HG03520 (cell line): ENCODE measurements at regions not wholly inside any gene's neighbourhood (a gene's known extent, or its start where the extent isn't known, plus 50 kb on each side); places are given as distances from the start of the nearest gene placed in this dataset.

ENCODE experiments used
- ATAC-seq: cut with Tn5 transposase; IDR thresholded peaks from one replicate; pipeline ENCODE4 v1.9.1; 2021; ENCODE audit warnings: mild to moderate bottlenecking, moderate library complexity; ENCODE audit not compliant: unreplicated experiment

DNA sequence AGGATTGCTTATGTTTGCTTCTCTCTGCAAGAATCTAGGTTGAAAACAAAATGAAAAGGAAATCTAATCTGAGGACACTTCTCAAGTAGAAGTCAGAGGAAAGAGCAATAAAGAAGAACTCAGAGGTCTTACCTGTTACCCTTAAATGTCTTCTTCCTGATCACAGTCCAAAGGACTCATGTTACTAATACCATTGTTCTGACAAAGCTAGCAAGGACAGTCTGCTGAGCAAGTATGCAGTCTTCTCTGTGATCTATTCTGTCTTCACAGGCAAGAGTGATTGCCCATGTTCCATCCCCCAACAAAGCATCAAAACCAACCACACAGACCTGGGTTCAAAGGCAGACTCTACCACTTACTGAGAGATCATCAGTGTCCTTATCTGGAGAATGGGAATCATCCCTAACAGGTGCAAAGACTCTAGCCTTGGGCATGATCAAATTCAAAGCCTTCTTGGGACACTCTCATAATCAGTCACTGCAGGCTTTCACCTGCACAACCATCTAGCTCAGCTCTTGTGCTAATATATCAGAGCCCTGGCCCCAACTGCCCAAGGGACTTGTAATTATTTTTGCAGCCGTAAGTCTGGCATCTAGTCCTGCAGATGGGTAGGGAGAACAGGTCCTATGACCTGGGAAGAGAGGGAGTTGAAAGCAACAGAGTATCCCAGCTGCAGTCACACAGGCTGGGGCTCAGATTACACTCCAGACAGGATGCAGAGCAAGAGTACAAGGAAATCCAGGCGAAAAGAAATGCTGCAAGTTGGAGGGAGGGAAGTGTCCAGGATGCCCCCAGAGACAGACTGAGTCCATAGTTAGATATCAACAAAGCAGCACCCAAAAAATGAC lies 97.9 kb upstream of the NUDT4 start:
- no peak for ATAC-seq

DNA sequence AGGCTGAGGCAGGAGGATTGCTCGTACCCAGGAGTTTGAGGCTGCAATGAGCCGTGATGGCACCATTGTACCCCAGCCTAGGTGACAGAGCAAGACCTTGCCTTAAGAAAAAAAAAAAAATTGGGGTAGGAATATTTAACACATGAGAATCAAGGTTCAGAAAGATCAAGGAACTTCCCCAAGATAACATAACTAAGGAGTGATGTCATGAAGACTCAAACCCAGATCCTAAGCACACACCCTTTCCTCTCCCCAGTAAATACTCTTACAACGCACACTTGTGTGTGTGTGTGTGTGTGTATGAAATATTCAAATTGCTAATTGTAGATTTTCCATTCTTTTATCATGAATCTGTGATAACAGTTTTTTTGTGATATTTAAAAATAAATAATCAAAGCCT lies 90.6 kb upstream of the NUDT4 start:
- ATAC-seq = no peak

DNA sequence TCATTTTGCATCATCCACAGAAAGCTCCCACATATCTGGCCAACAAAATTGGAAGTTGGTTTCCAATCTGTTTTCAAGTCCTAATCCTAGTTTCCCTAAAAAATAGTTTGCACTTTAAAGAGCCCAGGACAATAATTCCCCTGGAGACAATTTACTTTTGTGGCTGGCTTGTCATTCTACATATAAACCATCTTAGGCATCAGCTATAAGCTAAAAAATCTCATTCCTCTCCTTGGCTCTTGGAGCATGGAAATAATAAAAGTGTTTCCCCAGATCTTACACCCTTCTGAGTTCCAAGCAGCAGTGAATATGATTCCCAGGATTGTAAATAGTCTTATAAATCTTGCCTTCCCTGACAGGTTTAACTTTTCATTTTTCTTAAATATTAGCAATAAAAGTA lies 89.1 kb upstream of the NUDT4 start:
- ATAC-seq = no peak

DNA sequence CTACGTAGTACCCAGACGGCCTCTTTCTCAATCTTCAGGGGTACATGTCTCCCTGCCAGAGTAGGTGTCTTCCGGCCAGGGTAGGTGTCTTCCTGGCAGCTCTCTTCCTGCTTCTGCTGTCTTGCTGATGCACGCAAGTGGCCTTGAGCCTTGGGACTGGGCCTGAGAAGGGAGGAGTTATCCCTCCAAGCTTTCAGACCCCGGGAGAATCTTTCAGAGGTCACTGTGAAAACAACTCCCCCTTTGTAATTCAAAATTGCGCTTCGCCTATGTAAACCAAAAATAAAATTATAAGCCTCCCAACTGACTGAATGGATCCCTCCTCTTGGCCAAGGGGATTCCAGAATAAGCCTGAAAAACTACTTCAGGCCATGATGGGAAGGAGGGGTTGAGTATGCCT lies 87.3 kb upstream of the NUDT4 start:
- no peak for ATAC-seq

DNA sequence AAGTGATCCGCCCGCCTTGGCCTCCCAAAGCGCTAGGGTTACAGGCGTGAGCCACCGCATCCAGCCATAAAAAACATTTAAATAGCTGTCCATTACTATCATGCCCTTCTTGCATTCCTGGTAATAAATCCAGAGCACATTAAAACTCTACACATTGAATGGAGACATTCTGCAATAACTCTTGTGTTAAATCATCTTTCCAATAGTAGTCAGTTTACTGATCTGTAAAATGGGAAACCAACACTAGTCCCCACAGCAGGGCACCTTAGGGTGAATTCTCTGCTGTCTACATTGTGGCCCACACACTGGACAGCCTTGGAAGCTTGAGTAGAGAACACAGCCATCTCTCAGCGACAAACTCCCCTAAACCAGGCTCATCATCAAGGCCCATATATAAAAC lies 85.5 kb upstream of the NUDT4 start:
- no peak for ATAC-seq

DNA sequence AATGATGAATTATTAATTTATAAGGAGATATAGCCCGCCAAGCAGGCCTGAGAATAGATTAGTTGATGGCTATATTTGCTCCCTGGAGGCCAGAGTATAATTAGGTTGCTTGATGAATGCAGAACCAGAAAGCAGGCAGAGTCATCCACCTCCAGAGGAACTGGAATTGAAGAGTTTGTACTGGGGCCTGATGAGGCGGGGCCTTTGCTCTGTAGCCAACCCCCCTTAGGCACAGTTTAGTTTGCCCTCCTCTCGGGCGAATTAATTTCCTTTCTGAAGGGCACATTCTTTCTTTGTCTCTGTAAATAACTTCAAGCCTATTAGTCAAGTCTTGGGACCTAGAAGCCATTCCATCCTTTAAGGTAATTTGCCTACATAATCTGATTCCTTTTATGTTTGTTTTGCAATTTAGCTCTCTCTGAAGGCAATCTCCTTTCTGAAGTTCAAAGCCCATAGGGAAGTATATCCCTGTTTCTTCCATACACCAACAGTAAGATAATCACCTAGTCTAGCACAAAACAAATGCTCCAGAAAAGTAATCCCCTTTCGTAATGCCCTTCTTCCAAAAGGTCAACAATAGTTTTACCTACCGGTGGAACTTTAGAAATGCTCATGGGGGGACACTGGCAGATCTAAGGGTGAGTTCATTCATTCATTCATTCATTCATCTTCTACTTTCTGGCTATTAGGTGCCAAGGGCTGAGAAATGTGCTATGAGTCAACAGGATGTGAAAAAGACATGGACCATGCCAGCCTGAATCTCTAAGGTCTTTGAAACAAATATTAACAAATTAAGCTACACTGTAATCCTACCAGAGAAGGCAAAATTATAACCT lies 84.8 kb upstream of the NUDT4 start:
- ATAC-seq = no peak

DNA sequence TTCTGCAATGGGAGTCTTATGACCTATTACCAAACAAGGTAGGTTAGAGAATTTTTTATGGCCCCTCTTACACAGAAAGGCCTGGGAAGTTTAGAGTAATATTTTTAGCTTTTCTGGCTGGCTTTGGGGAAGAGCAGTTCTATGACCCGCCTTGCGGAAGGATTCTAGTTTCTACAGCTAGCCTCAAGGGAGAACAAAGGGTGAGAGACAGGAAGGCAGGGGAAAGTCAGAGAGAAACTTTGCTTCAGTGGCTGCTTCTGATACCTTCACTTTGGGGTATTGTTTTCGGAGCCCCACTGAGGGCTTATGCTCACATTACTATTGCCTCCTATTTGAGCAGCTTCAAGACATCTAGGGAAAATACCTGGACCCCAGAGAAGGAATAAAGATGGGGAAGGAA lies 80.7 kb upstream of the NUDT4 start:
- peak; percentile 68 for ATAC-seq

DNA sequence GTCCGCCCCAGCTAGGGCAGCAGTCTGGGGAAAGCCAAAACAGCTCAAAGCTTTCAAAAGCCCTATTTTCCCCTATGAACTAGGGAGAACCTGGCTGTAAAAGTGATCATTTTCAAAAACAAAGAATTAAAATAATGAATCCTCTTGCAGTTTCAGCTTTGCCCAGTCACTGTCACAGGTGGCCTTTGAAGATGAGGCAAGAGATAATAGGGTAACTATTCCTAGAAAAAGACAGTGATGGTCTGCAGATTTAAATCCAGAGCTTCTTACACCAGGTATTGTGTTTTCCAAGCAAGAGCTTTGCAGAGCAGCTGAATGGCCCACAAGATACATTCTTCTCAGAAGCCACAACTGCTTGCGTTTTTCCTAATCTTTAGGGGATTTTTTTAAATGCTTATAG lies 80.2 kb upstream of the NUDT4 start:
- ATAC-seq = no peak

DNA sequence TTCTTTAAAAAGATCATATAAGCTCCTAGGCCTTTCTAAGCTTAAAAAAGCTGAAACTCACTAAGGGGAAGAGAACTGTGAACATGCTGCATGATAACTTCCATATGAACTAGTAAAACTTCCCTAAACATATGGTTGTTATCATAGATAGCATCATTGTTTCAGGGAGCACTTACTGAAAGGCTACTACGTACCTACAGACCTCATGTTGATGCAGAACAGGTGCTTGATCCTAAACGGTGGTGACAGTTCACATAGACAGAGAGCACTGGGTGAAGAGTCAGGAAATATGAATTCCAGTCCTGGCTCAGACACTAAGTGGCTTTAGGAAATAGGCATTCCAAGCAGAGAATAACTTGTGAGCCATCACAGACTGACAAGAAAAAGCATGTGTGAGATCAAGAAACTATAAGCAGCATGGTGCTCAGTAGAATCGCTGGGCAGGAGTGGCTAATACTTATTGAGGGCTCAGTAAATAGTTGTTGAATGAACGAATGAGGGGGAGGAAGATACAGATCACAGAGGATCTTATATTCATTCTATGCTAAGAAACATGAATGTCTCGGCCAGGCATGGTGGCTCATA lies 78.4 kb upstream of the NUDT4 start:
- ATAC-seq = no peak

DNA sequence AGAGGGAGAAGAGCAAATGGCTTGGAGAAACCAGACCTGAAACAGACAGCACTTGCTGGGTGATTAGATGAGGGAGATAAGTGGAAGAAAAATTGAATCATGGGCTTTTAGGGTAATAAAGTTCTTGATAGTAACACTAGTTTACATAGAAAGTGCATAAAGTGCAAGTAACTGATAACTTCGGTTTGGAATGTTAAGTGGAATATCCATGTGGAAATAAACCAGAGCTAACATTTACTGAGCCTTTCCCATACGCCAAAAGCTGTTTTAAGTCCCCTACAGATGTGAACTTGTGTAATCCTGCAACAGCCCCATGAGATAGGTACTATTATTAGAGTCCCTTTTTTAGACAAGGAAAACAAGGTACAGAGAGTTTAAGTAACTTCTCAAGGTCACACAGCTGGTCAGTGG lies 77.1 kb upstream of the NUDT4 start:
- ATAC-seq = no peak

DNA sequence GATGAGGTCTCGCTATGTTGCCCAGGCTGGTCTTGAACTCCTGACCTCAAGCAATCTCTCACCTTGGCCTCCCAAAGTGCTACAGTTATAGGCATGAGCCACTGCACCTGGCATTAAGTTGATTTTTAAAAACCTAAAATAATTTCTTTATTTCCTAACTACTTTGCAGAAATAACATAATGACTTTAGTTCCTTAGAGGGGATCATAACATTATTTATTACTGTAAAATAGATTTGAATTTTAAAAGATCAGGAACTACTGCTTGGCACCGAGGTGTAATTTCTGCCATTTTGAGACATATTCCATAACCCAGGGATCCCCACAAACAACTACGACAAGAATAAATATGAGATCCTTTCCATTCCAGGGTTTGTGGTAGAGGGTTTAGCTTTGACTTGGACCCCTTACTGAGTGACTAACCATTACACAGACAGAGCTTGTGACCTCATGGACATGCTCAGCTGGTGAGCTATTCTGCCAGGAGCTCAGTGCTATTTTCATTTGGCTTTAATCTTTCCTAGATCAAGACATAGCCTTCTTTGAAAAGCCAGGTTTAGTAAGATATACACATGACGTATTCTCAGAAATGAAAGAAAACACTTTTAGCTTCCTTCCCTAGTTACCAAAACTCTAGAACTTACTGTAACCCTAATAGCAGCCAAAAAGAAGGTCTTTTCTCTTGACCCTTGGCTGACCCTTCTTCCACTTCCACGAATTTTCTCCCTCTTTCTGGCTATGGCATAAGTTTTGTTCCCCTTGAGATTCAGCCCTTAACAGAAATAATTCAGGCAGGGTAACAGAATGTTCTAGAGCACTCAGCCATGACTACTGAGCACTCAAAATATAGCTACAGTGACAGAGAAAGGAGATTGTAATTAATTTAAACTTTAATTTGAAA lies 75.1 kb upstream of the NUDT4 start:
- no peak for ATAC-seq

DNA sequence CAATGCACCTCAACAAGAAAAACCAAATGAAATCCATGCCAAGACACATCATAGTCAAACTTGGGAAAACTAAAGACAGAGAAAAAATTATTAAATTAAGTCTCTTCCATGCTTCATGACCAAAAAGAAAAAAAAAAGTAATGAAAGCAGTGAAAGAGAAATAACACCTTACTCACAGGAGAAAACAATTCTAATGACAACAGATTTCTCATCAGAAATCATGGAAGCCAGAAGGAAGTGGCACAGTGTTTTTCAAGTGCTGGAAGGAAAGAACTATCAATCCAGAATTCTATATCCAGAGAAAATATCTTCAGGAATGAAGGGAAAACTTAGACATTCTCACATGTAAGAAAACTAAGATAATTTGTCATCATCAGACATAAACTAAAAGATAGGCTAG lies 71.1 kb upstream of the NUDT4 start:
- ATAC-seq = no peak

DNA sequence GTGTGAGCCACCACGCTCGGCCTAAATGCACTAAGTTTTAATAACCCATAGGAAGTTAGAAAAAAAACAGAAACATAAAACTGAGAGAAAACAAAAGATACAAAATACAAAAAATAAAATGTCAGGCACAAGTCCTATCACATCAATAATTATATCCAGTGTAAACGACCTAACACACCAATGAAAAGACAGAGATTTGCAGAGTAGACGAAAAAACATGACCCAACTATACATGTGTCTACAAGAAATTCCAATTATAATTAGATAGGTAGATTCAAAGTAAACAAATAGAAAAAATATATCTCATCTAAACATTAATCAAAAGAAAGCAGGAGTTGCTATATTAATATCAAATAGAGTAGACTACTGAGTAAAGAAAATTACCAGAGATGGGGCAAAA lies 69.4 kb upstream of the NUDT4 start:
- ATAC-seq = no peak

DNA sequence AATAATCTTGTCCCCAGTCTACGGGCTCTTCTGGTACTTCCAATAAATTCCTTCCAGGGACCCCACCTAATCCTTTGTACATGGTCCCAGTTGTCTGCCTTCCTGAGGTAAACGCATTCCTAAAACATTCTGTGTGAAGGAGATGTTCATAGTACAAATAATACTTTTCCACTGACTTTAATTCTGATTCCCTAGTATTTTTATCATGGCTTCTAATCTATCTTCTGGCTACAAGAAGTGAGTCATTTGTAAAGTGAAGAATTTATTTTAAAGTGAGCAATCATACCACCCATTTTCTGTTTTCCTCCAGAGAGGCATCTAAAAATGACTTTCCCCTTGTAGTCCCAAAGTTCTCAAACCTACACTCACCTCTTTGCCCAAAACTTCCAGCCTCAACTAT lies 65.9 kb upstream of the NUDT4 start:
- no peak for ATAC-seq

DNA sequence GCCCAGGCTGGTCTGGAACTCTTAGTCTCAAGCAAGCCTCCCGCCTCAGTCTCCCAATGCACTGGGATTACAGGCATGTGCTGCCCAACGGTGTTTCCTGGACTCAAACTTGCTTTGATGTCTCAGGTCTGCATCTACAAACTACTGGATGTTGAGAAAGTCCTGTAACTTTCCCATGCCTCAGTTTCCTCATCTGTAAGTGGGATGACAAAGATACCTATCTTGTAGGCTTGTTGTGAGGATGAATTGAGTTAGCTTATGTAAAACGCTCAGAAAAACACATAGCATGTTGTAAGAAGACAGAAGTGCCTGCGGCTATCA lies 63.6 kb upstream of the NUDT4 start:
- no peak for ATAC-seq

DNA sequence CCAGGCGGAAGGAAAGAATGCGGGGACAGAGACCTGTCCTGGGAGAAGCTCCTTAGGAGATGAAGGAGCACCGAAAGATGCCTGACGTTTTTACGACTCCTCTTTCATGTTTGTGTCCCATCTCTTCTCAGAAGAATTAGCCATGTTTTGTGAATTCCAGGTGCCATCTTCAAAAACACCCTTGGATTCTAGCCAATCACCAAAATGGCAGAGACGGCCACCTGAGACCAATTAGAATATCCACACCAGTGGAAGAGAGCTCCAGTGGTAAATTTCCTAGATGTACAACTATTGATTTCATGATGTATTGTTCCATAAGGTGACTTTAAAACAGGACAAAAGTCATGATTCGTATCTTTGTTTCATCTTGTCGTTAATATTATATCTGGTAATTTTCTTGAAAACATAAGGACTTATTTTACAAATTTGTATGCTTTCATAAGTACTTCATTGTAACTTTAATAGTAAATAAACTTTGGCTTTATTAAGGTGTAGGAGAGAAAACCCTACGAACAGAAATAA lies 62.3 kb upstream of the NUDT4 start:
- no peak for ATAC-seq

DNA sequence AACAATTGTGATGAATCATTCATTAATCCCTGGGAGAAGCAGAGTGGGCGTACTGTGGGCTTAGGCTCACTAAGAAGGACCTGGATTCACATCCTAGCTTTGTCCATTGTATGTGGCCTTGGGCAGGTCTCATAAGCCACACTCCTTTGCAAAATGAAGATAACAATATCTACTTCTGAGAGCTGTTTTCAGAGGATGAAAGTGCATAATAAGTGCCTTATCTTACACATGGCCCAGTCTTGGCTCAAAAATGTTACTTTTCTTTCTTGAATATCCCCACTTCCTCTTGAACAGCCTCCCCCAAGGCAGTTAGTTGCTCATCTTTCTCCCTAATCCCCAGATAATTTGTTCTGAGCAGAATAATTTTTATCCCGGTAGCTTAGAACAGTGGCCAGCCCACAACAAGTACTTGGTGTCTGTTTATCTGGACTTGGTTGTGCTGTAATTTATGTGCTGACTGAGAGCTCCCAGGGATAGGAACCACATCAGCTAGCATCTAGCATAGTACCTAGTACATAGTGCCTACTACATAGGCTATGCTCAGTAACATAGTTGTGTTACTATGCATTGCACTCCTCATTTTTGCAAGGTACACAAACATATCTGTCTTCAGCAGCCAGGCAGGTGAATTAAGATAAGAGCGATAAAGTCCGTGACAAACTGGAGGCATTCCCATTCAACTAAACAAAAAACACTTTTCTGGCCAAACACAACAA lies 61.7 kb upstream of the NUDT4 start:
- no peak for ATAC-seq

DNA sequence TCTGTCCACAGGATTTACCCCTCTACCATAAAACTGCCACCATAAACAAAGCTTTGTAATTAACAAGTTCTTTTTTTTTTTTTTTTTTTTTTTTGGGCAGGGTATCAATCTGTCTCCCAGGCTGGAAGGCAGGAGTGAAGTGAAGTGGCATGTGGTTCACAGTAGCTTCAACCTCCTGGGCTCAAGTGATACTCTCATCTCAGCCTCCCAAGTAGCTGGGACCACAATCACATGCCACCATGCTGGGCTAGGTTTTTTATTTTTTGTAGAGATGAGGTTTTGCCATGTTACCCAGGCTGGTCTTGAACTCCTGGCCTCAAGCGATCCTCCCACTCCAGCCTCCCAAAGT lies 61.1 kb upstream of the NUDT4 start:
- ATAC-seq = no peak

DNA sequence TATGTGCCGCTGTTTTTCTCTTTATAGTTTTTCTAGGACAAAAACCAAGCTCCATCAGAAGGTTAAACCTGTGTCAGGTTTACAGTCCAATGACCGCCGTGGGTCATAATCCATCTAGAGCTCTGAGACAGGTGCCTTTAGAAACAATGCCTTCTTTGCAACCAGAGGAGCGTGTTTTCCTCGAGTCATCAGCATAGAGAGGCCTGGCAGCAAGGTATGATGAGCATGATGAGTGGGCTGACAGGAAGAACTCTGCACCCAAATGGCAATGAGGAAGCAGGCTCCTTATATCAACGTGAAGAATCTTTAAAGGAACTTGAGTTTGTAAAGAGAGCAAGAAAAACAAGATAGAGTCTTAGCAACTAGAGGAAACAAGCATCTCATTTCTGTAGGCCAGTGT lies 60.5 kb upstream of the NUDT4 start:
- no peak for ATAC-seq
